CD4-positive, alpha-beta T cell (primary cell): ENCODE measurements at regions not wholly inside any gene's neighbourhood (a gene's known extent, or its start where the extent isn't known, plus 50 kb on each side); places are given as distances from the start of the nearest gene placed in this dataset.

ENCODE experiments used
- ATAC-seq: fragments of 200-7000 bp; cut with Tn5 transposase; one replicate; pipeline ENCODE4 v1.10.0; 2022; ENCODE audit warnings: mild to moderate bottlenecking; ENCODE audit not compliant: poor library complexity
- CTCF ChIA-PET: fragments of 350-600 bp; sonication (Branson Sonifier 250); formaldehyde crosslinking; loops from one replicate; lab custom pipeline; 2021; ENCODE audit warnings: antibody characterized with exemption, inconsistent platforms; lab: Charles Lee
- POLR2A ChIA-PET: fragments of 350-600 bp; sonication (Branson Sonifier 250); formaldehyde crosslinking; loops from one replicate; lab custom pipeline; 2021; ENCODE audit warnings: antibody characterized with exemption, inconsistent platforms; lab: Charles Lee
- DNase-seq, 14 experiments: peaks; one replicate each; pipeline ENCODE4 v3.0.0-alpha.2; 2013 to 2020; ENCODE audit warnings: mixed read lengths in 2 of 14
- H3K27ac ChIP-seq, 2 donors: one replicate each; pipeline versions ENCODE4 v1.5.1 to v1.7.0; 2013; ENCODE audit warnings: low read length in 2 of 2, low read depth in 1 of 2, mild to moderate bottlenecking in 1 of 2
- H3K27me3 ChIP-seq, 2 experiments: 1 replicate in 1 of 2; 2 replicates in 1 of 2; pipeline versions ENCODE4 v1.6.1 to v1.7.0; 2013; ENCODE audit warnings: low read length in 2 of 2, control low read depth in 1 of 2, mild to moderate bottlenecking in 1 of 2, moderate library complexity in 1 of 2; ENCODE audit not compliant: insufficient read depth in 2 of 2, control insufficient read depth in 1 of 2
- H3K36me3 ChIP-seq: one replicate; pipeline ENCODE4 v1.6.1; 2013; ENCODE audit warnings: low read length, control low read depth; ENCODE audit not compliant: insufficient read depth
- H3K4me1 ChIP-seq: one replicate; pipeline ENCODE4 v1.6.1; 2013; ENCODE audit warnings: low read length, control low read depth; ENCODE audit not compliant: insufficient read depth
- H3K4me3 ChIP-seq: one replicate; pipeline ENCODE4 v1.5.1; 2013; ENCODE audit warnings: mild to moderate bottlenecking, low read length, moderate library complexity
- H3K9me3 ChIP-seq, 2 experiments: 1 replicate in 1 of 2; 2 replicates in 1 of 2; pipeline versions ENCODE4 v1.6.1 to v1.7.0; 2013; ENCODE audit warnings: low read length in 2 of 2, mild to moderate bottlenecking in 2 of 2, control low read depth in 1 of 2, moderate library complexity in 1 of 2; ENCODE audit not compliant: control insufficient read depth in 1 of 2, insufficient read depth in 1 of 2
- H3K27ac Mint-ChIP-seq: one replicate; pipeline ENCODE4 v1.8.0; 2020; ENCODE audit warnings: mixed read lengths
- H3K27me3 Mint-ChIP-seq: one replicate; pipeline ENCODE4 v1.8.0; 2021; ENCODE audit warnings: mixed read lengths
- H3K36me3 Mint-ChIP-seq: one replicate; pipeline ENCODE4 v1.8.0; 2021; ENCODE audit warnings: low read depth, mixed read lengths
- H3K4me1 Mint-ChIP-seq: one replicate; pipeline ENCODE4 v1.8.0; 2021; ENCODE audit warnings: low read depth, mixed read lengths
- H3K4me3 Mint-ChIP-seq: one replicate; pipeline ENCODE4 v1.8.0; 2020; ENCODE audit warnings: mild to moderate bottlenecking, mixed read lengths
- H3K9me3 Mint-ChIP-seq: one replicate; pipeline ENCODE4 v1.8.0; 2020; ENCODE audit warnings: mixed read lengths
- CTCF ChIP-seq: fragments of 200-600 bp; IDR thresholded peaks from one replicate; pipeline ENCODE4 v1.8.0; 2022; ENCODE audit warnings: antibody characterized with exemption, mild to moderate bottlenecking
- intact Hi-C, 2 experiments: fragments of 100-400 bp; cut with DNase I in 1 of 2; cut with micrococcal nuclease in 1 of 2; formaldehyde crosslinking; loops; one replicate each; pipeline versions ENCODE4 v1.15.1 to v1.9.0; 2023 to 2025; cut with DNase I, micrococcal nuclease

GRCh38 chr12:97024393-97024792 lies 117.3 kb downstream of the NEDD1 start:
- intact Hi-C loops, result no loop called here
- ChIA-PET POLR2A (no interaction called here), CTCF (no interaction called here)
- H3K27ac ChIP-seq, result no peak overlapping the region
- H3K4me1 ChIP-seq, result no peaks in the 10 kb centered on the region
- H3K27ac Mint-ChIP-seq, result no peak overlapping the region
- H3K27me3 Mint-ChIP-seq, result peaks cover 14% of the 10 kb centered on the region
- H3K4me1 Mint-ChIP-seq, result no peaks in the 10 kb centered on the region
- H3K9me3 ChIP-seq, result no peaks in the 10 kb centered on the region
- no peak overlapping the region for H3K4me3 ChIP-seq
- no peak overlapping the region for H3K4me3 Mint-ChIP-seq
- no peak for TF ChIP-seq CTCF
- no peaks in the 10 kb centered on the region for H3K36me3 Mint-ChIP-seq
- H3K27me3 ChIP-seq, result peaks cover 0 to 5% of the 10 kb centered on the region in 2 experiments
- no peaks in the 10 kb centered on the region for H3K9me3 Mint-ChIP-seq
- no peaks in the 10 kb centered on the region for H3K36me3 ChIP-seq
- ATAC-seq, result no peak
- DNase-seq, result no peak

- ChIA-PET POLR2A (no interaction called here), CTCF (no interaction called here)
- Mint-ChIP-seq H3K4me3 (no peak overlapping the region), H3K27ac (no peak overlapping the region), H3K9me3 (no peaks in the 10 kb centered on the region), H3K4me1 (no peaks in the 10 kb centered on the region), H3K36me3 (no peaks in the 10 kb centered on the region), H3K27me3 (peaks cover 8% of the 10 kb centered on the region)
- Histone ChIP-seq H3K4me1 (no peaks in the 10 kb centered on the region), H3K4me3 (no peak overlapping the region), H3K27me3 (peaks cover 0 to 5% of the 10 kb centered on the region in 2 experiments), H3K27ac (no peak overlapping the region), H3K36me3 (no peaks in the 10 kb centered on the region), H3K9me3 (no peaks in the 10 kb centered on the region)
- intact Hi-C loops, result no loop called here
- ATAC-seq (no peak), DNase-seq (no peak)
- TF ChIP-seq CTCF, result no peak
Measured at GRCh38 chr12:97026901-97027300, 119.8 kb downstream of the NEDD1 start.

- H3K27me3 Mint-ChIP-seq, result peaks cover 8% of the 10 kb centered on the region
Measured at GRCh38 chr12:97027482-97027881, 120.4 kb downstream of the NEDD1 start.

More at GRCh38 chr12:97027482-97027881, 120.4 kb downstream of the NEDD1 start:
- DNase-seq (no peak), ATAC-seq (no peak)
- intact Hi-C loops, result no loop called here
- no peak overlapping the region for H3K4me3 Mint-ChIP-seq
- no peak for TF ChIP-seq CTCF
- H3K27me3 ChIP-seq, result peaks cover 0 to 5% of the 10 kb centered on the region in 2 experiments
- no peaks in the 10 kb centered on the region for H3K9me3 ChIP-seq
- H3K4me3 ChIP-seq, result no peak overlapping the region
- H3K27ac Mint-ChIP-seq, result no peak overlapping the region
- H3K36me3 Mint-ChIP-seq, result no peaks in the 10 kb centered on the region
- ChIA-PET CTCF (no interaction called here), POLR2A (no interaction called here)
- H3K4me1 ChIP-seq, result no peaks in the 10 kb centered on the region
- H3K4me1 Mint-ChIP-seq, result no peaks in the 10 kb centered on the region
- no peaks in the 10 kb centered on the region for H3K9me3 Mint-ChIP-seq
- no peaks in the 10 kb centered on the region for H3K36me3 ChIP-seq
- no peak overlapping the region for H3K27ac ChIP-seq
